ENCODE measurements at regions not wholly inside any gene's neighbourhood (a gene's known extent, or its start where the extent isn't known, plus 50 kb on each side); places are given as distances from the start of the nearest gene placed in this dataset.

- TF ChIP-seq CTCF (IDR thresholded peaks at IDR 0.05; ENCODE audit: insufficient read depth, low read length): no peak
- TF ChIP-seq REST (IDR thresholded peaks at IDR 0.05; ENCODE audit: insufficient replicate concordance, low read depth): no peak
- TF ChIP-seq POLR2AphosphoS5 (IDR thresholded peaks at IDR 0.05; ENCODE audit: low read depth): no peak
Measured at GRCh38 chr5:90297045-90297764, 112.4 kb downstream of the CETN3 start.
